Left lung (tissue), 4 donors: ENCODE measurements at regions not wholly inside any gene's neighbourhood (a gene's known extent, or its start where the extent isn't known, plus 50 kb on each side); places are given as distances from the start of the nearest gene placed in this dataset.

Experiments used
- ATAC-seq: fragments of 200-7000 bp; cut with Tn5 transposase; one replicate; pipeline ENCODE4 v1.9.1; 2020; ENCODE audit warnings: moderate library complexity
- DNase-seq, 4 donors: peaks; one replicate each; pipeline ENCODE4 v3.0.0-alpha.2; 2013 to 2020
- H3K27ac ChIP-seq, 2 donors: fragments of 200-600 bp; sonication (generic) in 1 of 2; one replicate each; pipeline versions ENCODE4 v1.5.0 to v1.8.0; 2020 to 2021
- H3K27me3 ChIP-seq, 2 donors: fragments of 200-600 bp; sonication (generic) in 1 of 2; one replicate each; pipeline versions ENCODE4 v1.5.0 to v1.8.0; 2020 to 2021
- H3K36me3 ChIP-seq, 2 donors: fragments of 200-600 bp; sonication (generic) in 1 of 2; one replicate each; pipeline versions ENCODE4 v1.5.0 to v1.8.0; 2020 to 2021
- H3K4me1 ChIP-seq, 2 donors: fragments of 200-600 bp; one replicate each; pipeline ENCODE4 v1.8.0; 2021
- H3K4me3 ChIP-seq, 2 donors: fragments of 200-600 bp; sonication (generic) in 1 of 2; one replicate each; pipeline versions ENCODE4 v1.5.0 to v1.8.0; 2020 to 2021; ENCODE audit warnings: mild to moderate bottlenecking in 1 of 2
- H3K9me3 ChIP-seq, 2 donors: fragments of 200-600 bp; sonication (generic) in 1 of 2; one replicate each; pipeline versions ENCODE4 v1.5.0 to v1.8.0; 2020 to 2021
- CTCF ChIP-seq, 2 donors: fragments of 200-600 bp; sonication (generic) in 1 of 2; IDR thresholded peaks; one replicate each; pipeline versions ENCODE4 v1.5.0 to v1.8.0; 2021; ENCODE audit warnings: antibody characterized with exemption in 2 of 2
- intact Hi-C, 2 donors: fragments of 100-400 bp; cut with DNase I; formaldehyde crosslinking; loops; one replicate each; pipeline versions ENCODE4 v1.11.2 to v1.14.2; 2022
- donor health status: DM: no; HTN: yes; CAD: no.
- donor health status: DM: no; HTN: no; CAD: no.

GRCh38 chr6:203661-204060 is 88.6 kb upstream of the DUSP22 start:
- intact Hi-C loops = no loop called here
- H3K4me1 ChIP-seq = no peaks in the 10 kb centered on the region
- H3K36me3 ChIP-seq = no peaks in the 10 kb centered on the region
- no peaks in the 10 kb centered on the region for H3K9me3 ChIP-seq
- DNase-seq = no peak
- TF ChIP-seq CTCF (IDR thresholded peaks at IDR 0.05) = no peak
- H3K4me3 ChIP-seq = no peak overlapping the region
- no peaks in the 10 kb centered on the region for H3K27me3 ChIP-seq
- no peak for ATAC-seq
- no peak overlapping the region for H3K27ac ChIP-seq

- intact Hi-C loops = no loop called here
- no peak for TF ChIP-seq CTCF (IDR thresholded peaks at IDR 0.05)
- DNase-seq (no peak), ATAC-seq (no peak)
- Histone ChIP-seq H3K27ac (no peak overlapping the region), H3K27me3 (peaks cover 7 to 21% of the 10 kb centered on the region in 2 donors), H3K4me1 (no peaks in the 10 kb centered on the region), H3K36me3 (no peaks in the 10 kb centered on the region), H3K9me3 (no peaks in the 10 kb centered on the region), H3K4me3 (no peak overlapping the region)
Measured at GRCh38 chr6:206264-206663, 86.0 kb upstream of the DUSP22 start.

- ATAC-seq (no peak), DNase-seq (no peak)
- Histone ChIP-seq H3K36me3 (no peaks in the 10 kb centered on the region), H3K27ac (no peak overlapping the region), H3K4me3 (no peak overlapping the region), H3K4me1 (no peaks in the 10 kb centered on the region), H3K9me3 (no peaks in the 10 kb centered on the region), H3K27me3 (peaks cover 7 to 32% of the 10 kb centered on the region in 2 donors)
- no peak for TF ChIP-seq CTCF (IDR thresholded peaks at IDR 0.05)
- intact Hi-C loops = no loop called here
Measured at GRCh38 chr6:208364-208763, 83.9 kb upstream of the DUSP22 start.

GRCh38 chr6:208938-209337 is 83.3 kb upstream of the DUSP22 start:
- Histone ChIP-seq H3K36me3 (no peaks in the 10 kb centered on the region), H3K27me3 (peaks cover 7 to 32% of the 10 kb centered on the region in 2 donors), H3K4me1 (no peaks in the 10 kb centered on the region), H3K9me3 (peaks cover 0 to 1% of the 10 kb centered on the region in 2 donors), H3K27ac (no peak overlapping the region), H3K4me3 (no peak overlapping the region)
- no peak for DNase-seq
- TF ChIP-seq CTCF (IDR thresholded peaks at IDR 0.05) = no peak
- no peak for ATAC-seq
- intact Hi-C loops = no loop called here

GRCh38 chr6:209432-210103 is 82.7 kb upstream of the DUSP22 start:
- intact Hi-C loops = no loop called here
- peaks cover 7 to 32% of the 10 kb centered on the region in 2 donors for H3K27me3 ChIP-seq
- ATAC-seq (no peak), DNase-seq (no peak)
- no peak for TF ChIP-seq CTCF (IDR thresholded peaks at IDR 0.05)
- H3K27ac ChIP-seq = no peak overlapping the region
- H3K9me3 ChIP-seq = peaks cover 0 to 3% of the 10 kb centered on the region in 2 donors
- H3K4me1 ChIP-seq = no peaks in the 10 kb centered on the region
- no peak overlapping the region for H3K4me3 ChIP-seq
- H3K36me3 ChIP-seq = no peaks in the 10 kb centered on the region
